ENCODE measurements at regions not wholly inside any gene's neighbourhood (a gene's known extent, or its start where the extent isn't known, plus 50 kb on each side); places are given as distances from the start of the nearest gene placed in this dataset.

GRCh38 chr4:173769568-173769967, 239.5 kb upstream of the HAND2 start:
- peaks cover 1 to 4% (median 3%) of the 10 kb centered on the region in 7 donors for H3K9me3 Mint-ChIP-seq
- H3K27ac Mint-ChIP-seq: no peak overlapping the region
- no peaks in the 10 kb centered on the region for H3K4me1 Mint-ChIP-seq
- ATAC-seq (ENCODE audit: low read depth in 2 of 2): no peak
- no peak for DNase-seq
- no peaks in the 10 kb centered on the region for H3K9me3 ChIP-seq (ENCODE audit: control insufficient read depth in 2 of 2, low read length in 2 of 2)
- no peaks in the 10 kb centered on the region for H3K36me3 Mint-ChIP-seq
- no peak overlapping the region for H3K4me3 ChIP-seq (ENCODE audit: low read depth, low read length)
- no peak overlapping the region for H3K27ac ChIP-seq (ENCODE audit: insufficient read depth, low read length, poor library complexity, severe bottlenecking)
- no peaks in the 10 kb centered on the region for H3K27me3 ChIP-seq (ENCODE audit: control insufficient read depth, insufficient read depth, low read length)
- no peaks in the 10 kb centered on the region for H3K27me3 Mint-ChIP-seq
- no peaks in the 10 kb centered on the region for H3K4me1 ChIP-seq (ENCODE audit: control insufficient read depth, insufficient read depth, low read length, poor library complexity, severe bottlenecking)
- H3K4me3 Mint-ChIP-seq: no peak overlapping the region
- no peaks in the 10 kb centered on the region for H3K36me3 ChIP-seq (ENCODE audit: control insufficient read depth, insufficient read depth, low read length)

- Histone ChIP-seq H3K27me3 (ENCODE audit: control insufficient read depth, insufficient read depth, low read length) (no peaks in the 10 kb centered on the region), H3K36me3 (ENCODE audit: control insufficient read depth, insufficient read depth, low read length) (no peaks in the 10 kb centered on the region), H3K9me3 (ENCODE audit: control insufficient read depth in 2 of 2, low read length in 2 of 2) (no peaks in the 10 kb centered on the region), H3K4me1 (ENCODE audit: control insufficient read depth, insufficient read depth, low read length, poor library complexity, severe bottlenecking) (no peaks in the 10 kb centered on the region), H3K4me3 (ENCODE audit: low read depth, low read length) (no peak overlapping the region), H3K27ac (ENCODE audit: insufficient read depth, low read length, poor library complexity, severe bottlenecking) (no peak overlapping the region)
- Mint-ChIP-seq H3K4me3 (no peak overlapping the region), H3K27ac (no peak overlapping the region), H3K9me3 (peaks cover 0 to 4% (median 2%) of the 10 kb centered on the region in 7 donors), H3K27me3 (no peaks in the 10 kb centered on the region), H3K4me1 (no peaks in the 10 kb centered on the region), H3K36me3 (no peaks in the 10 kb centered on the region)
- no peak for ATAC-seq (ENCODE audit: low read depth in 2 of 2)
- DNase-seq: no peak
Measured at GRCh38 chr4:173767650-173768049, 237.6 kb upstream of the HAND2 start.

- no peak overlapping the region for H3K4me3 Mint-ChIP-seq
- ATAC-seq (ENCODE audit: low read depth in 2 of 2): no peak
- H3K9me3 Mint-ChIP-seq: peaks cover 1 to 5% (median 4%) of the 10 kb centered on the region in 7 donors
Measured at GRCh38 chr4:173766171-173766600, 236.2 kb upstream of the HAND2 start.

GRCh38 chr4:173765751-173766150, 235.7 kb upstream of the HAND2 start:
- no peak overlapping the region for H3K27ac Mint-ChIP-seq
- Histone ChIP-seq H3K27ac (ENCODE audit: insufficient read depth, low read length, poor library complexity, severe bottlenecking) (no peak overlapping the region), H3K4me3 (ENCODE audit: low read depth, low read length) (no peak overlapping the region), H3K4me1 (ENCODE audit: control insufficient read depth, insufficient read depth, low read length, poor library complexity, severe bottlenecking) (no peaks in the 10 kb centered on the region), H3K27me3 (ENCODE audit: control insufficient read depth, insufficient read depth, low read length) (no peaks in the 10 kb centered on the region), H3K9me3 (ENCODE audit: control insufficient read depth in 2 of 2, low read length in 2 of 2) (no peaks in the 10 kb centered on the region), H3K36me3 (ENCODE audit: control insufficient read depth, insufficient read depth, low read length) (no peaks in the 10 kb centered on the region)
- H3K27me3 Mint-ChIP-seq: no peaks in the 10 kb centered on the region
- DNase-seq (no peak), ATAC-seq (ENCODE audit: low read depth in 2 of 2) (no peak)
- no peak overlapping the region for H3K4me3 Mint-ChIP-seq
- H3K36me3 Mint-ChIP-seq: no peaks in the 10 kb centered on the region
- no peaks in the 10 kb centered on the region for H3K4me1 Mint-ChIP-seq
- peaks cover under 1 to 5% (median 3%) of the 10 kb centered on the region in 7 donors for H3K9me3 Mint-ChIP-seq

More at GRCh38 chr4:173766171-173766600, 236.2 kb upstream of the HAND2 start:
- H3K27ac Mint-ChIP-seq: no peak overlapping the region
- Histone ChIP-seq H3K27ac (ENCODE audit: insufficient read depth, low read length, poor library complexity, severe bottlenecking) (no peak overlapping the region), H3K9me3 (ENCODE audit: control insufficient read depth in 2 of 2, low read length in 2 of 2) (no peaks in the 10 kb centered on the region), H3K27me3 (ENCODE audit: control insufficient read depth, insufficient read depth, low read length) (no peaks in the 10 kb centered on the region), H3K36me3 (ENCODE audit: control insufficient read depth, insufficient read depth, low read length) (no peaks in the 10 kb centered on the region), H3K4me3 (ENCODE audit: low read depth, low read length) (no peak overlapping the region), H3K4me1 (ENCODE audit: control insufficient read depth, insufficient read depth, low read length, poor library complexity, severe bottlenecking) (no peaks in the 10 kb centered on the region)
- H3K36me3 Mint-ChIP-seq: no peaks in the 10 kb centered on the region
- no peaks in the 10 kb centered on the region for H3K4me1 Mint-ChIP-seq
- H3K27me3 Mint-ChIP-seq: no peaks in the 10 kb centered on the region
- no peak for DNase-seq

- Mint-ChIP-seq H3K36me3 (no peaks in the 10 kb centered on the region), H3K27ac (no peak overlapping the region)
- no peak for ATAC-seq (ENCODE audit: low read depth in 2 of 2)
Measured at GRCh38 chr4:173763389-173763788, 233.4 kb upstream of the HAND2 start.

GRCh38 chr4:173761938-173762337, 231.9 kb upstream of the HAND2 start:
- no peak overlapping the region for H3K27ac ChIP-seq (ENCODE audit: insufficient read depth, low read length, poor library complexity, severe bottlenecking)
- peaks cover 0 to 5% (median 0%) of the 10 kb centered on the region in 7 donors for H3K9me3 Mint-ChIP-seq
- H3K4me1 ChIP-seq (ENCODE audit: control insufficient read depth, insufficient read depth, low read length, poor library complexity, severe bottlenecking): no peaks in the 10 kb centered on the region
- H3K27ac Mint-ChIP-seq: no peak overlapping the region
- no peaks in the 10 kb centered on the region for H3K9me3 ChIP-seq (ENCODE audit: control insufficient read depth in 2 of 2, low read length in 2 of 2)
- no peaks in the 10 kb centered on the region for H3K27me3 ChIP-seq (ENCODE audit: control insufficient read depth, insufficient read depth, low read length)
- no peak for ATAC-seq (ENCODE audit: low read depth in 2 of 2)
- no peak overlapping the region for H3K4me3 Mint-ChIP-seq
- no peaks in the 10 kb centered on the region for H3K36me3 Mint-ChIP-seq
- no peak overlapping the region for H3K4me3 ChIP-seq (ENCODE audit: low read depth, low read length)
- no peaks in the 10 kb centered on the region for H3K27me3 Mint-ChIP-seq
- no peak for DNase-seq
- no peaks in the 10 kb centered on the region for H3K36me3 ChIP-seq (ENCODE audit: control insufficient read depth, insufficient read depth, low read length)
- H3K4me1 Mint-ChIP-seq: no peaks in the 10 kb centered on the region

More at GRCh38 chr4:173763389-173763788, 233.4 kb upstream of the HAND2 start:
- Histone ChIP-seq H3K36me3 (ENCODE audit: control insufficient read depth, insufficient read depth, low read length) (no peaks in the 10 kb centered on the region), H3K27me3 (ENCODE audit: control insufficient read depth, insufficient read depth, low read length) (no peaks in the 10 kb centered on the region), H3K27ac (ENCODE audit: insufficient read depth, low read length, poor library complexity, severe bottlenecking) (no peak overlapping the region), H3K4me1 (ENCODE audit: control insufficient read depth, insufficient read depth, low read length, poor library complexity, severe bottlenecking) (no peaks in the 10 kb centered on the region), H3K4me3 (ENCODE audit: low read depth, low read length) (no peak overlapping the region), H3K9me3 (ENCODE audit: control insufficient read depth in 2 of 2, low read length in 2 of 2) (no peaks in the 10 kb centered on the region)
- H3K9me3 Mint-ChIP-seq: peaks cover 0 to 5% (median 0%) of the 10 kb centered on the region in 7 donors
- DNase-seq: no peak
- no peaks in the 10 kb centered on the region for H3K4me1 Mint-ChIP-seq
- no peak overlapping the region for H3K4me3 Mint-ChIP-seq
- H3K27me3 Mint-ChIP-seq: no peaks in the 10 kb centered on the region

- no peak overlapping the region for H3K27ac Mint-ChIP-seq
- no peak overlapping the region for H3K27ac ChIP-seq (ENCODE audit: insufficient read depth, low read length, poor library complexity, severe bottlenecking)
- peaks cover 0 to 5% (median 0%) of the 10 kb centered on the region in 7 donors for H3K9me3 Mint-ChIP-seq
- H3K27me3 Mint-ChIP-seq: no peaks in the 10 kb centered on the region
- no peaks in the 10 kb centered on the region for H3K36me3 Mint-ChIP-seq
- H3K36me3 ChIP-seq (ENCODE audit: control insufficient read depth, insufficient read depth, low read length): no peaks in the 10 kb centered on the region
- H3K4me3 ChIP-seq (ENCODE audit: low read depth, low read length): no peak overlapping the region
- H3K4me3 Mint-ChIP-seq: no peak overlapping the region
- no peak for DNase-seq
- H3K4me1 ChIP-seq (ENCODE audit: control insufficient read depth, insufficient read depth, low read length, poor library complexity, severe bottlenecking): no peaks in the 10 kb centered on the region
- no peaks in the 10 kb centered on the region for H3K9me3 ChIP-seq (ENCODE audit: control insufficient read depth in 2 of 2, low read length in 2 of 2)
- no peaks in the 10 kb centered on the region for H3K4me1 Mint-ChIP-seq
- H3K27me3 ChIP-seq (ENCODE audit: control insufficient read depth, insufficient read depth, low read length): no peaks in the 10 kb centered on the region
- ATAC-seq (ENCODE audit: low read depth in 2 of 2): no peak
Measured at GRCh38 chr4:173761236-173761635, 231.2 kb upstream of the HAND2 start.

GRCh38 chr4:173758132-173758531, 228.1 kb upstream of the HAND2 start:
- no peak overlapping the region for H3K4me3 ChIP-seq (ENCODE audit: low read depth, low read length)
- no peaks in the 10 kb centered on the region for H3K27me3 ChIP-seq (ENCODE audit: control insufficient read depth, insufficient read depth, low read length)
- Mint-ChIP-seq H3K27ac (no peak overlapping the region), H3K4me1 (no peaks in the 10 kb centered on the region), H3K36me3 (no peaks in the 10 kb centered on the region), H3K27me3 (no peaks in the 10 kb centered on the region), H3K4me3 (no peak overlapping the region), H3K9me3 (peaks cover 0 to 5% (median 0%) of the 10 kb centered on the region in 7 donors)
- no peaks in the 10 kb centered on the region for H3K36me3 ChIP-seq (ENCODE audit: control insufficient read depth, insufficient read depth, low read length)
- ATAC-seq (ENCODE audit: low read depth in 2 of 2) (no peak), DNase-seq (no peak)
- no peak overlapping the region for H3K27ac ChIP-seq (ENCODE audit: insufficient read depth, low read length, poor library complexity, severe bottlenecking)
- no peaks in the 10 kb centered on the region for H3K9me3 ChIP-seq (ENCODE audit: control insufficient read depth in 2 of 2, low read length in 2 of 2)
- H3K4me1 ChIP-seq (ENCODE audit: control insufficient read depth, insufficient read depth, low read length, poor library complexity, severe bottlenecking): no peaks in the 10 kb centered on the region
